LoVo (cell line): ENCODE measurements at regions not wholly inside any gene's neighbourhood (a gene's known extent, or its start where the extent isn't known, plus 50 kb on each side); places are given as distances from the start of the nearest gene placed in this dataset.

Source experiments
- DNase-seq: peaks from one replicate; pipeline ENCODE4 v3.0.0-alpha.2; 2016; ENCODE audit warnings: low spot score

DNA sequence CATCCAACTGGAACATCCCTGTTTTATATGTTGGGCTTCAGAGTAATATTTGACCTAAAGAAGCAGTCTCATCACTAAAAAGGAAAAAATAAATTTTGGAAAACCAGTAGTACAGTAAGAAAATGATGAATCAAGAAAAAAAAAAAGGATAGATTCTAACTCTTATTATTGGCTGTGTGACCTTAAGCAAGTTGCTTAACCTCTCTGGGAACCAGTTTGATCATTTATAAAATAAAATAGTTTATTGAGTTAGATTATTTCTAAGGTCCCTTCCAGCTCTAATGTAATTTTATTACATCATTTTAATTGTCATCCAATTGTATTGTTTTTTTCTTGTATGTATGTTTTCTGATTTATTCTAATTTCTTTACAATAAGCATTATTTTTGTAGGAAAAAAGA lies 127.0 kb downstream of the PRELID2 start:
- no peak for DNase-seq

DNA sequence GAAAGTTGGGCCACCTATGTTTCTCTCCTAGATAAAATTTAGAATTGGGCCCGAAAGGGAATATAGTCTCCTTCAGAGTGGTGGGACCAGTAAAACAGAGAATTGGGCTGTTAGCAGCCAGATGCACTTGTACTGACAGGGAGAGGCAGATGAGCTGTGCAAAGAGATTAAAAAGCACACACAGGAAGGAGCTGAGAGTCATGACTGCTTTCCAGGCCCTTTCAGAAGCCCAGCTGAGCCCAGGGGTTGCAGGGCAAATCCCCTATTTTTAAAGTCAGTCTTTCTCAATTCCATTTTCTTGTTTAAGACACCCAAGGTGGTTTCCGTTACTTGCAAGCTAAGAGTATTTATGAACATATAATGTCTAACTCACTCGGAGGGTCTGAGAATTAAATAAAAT lies 130.4 kb downstream of the PRELID2 start:
- no peak for DNase-seq

DNA sequence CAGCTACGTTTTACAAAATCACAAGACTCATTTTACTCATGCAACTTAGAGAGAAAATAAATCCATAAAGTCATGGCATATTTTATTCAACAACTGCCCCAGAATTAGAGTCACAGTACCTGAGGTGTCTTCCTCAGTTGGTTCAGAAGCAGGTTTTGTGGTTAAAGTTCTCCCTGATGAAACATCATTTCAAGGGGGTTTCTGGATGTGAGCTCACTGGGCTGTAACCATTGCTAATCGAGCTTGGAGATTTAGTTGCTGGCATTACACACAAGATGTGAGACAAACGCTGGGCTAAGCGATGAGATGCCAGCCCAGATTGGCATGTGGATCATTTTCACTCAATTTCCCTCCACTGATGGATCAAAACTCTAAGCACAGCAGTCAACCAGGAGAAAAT lies 131.3 kb downstream of the PRELID2 start:
- no peak for DNase-seq

DNA sequence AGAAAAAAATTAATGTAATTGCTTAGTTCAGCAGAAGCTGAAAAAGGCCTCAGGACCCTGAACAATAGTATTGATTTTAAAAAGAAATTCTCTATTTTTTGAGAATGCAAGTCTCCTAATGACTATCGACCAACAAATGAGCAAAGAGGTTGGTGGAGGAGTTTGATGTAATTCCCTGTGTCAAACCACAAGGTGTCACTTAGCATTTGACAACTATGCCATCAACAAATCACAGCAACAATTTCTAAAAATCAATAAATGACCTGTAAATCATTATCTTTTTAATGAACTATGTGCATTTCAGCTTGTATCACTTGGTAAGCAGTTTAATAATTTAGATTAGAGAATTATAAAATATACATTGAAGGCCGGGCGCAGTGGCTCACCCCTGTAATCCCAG lies 133.7 kb downstream of the PRELID2 start:
- DNase-seq: no peak

DNA sequence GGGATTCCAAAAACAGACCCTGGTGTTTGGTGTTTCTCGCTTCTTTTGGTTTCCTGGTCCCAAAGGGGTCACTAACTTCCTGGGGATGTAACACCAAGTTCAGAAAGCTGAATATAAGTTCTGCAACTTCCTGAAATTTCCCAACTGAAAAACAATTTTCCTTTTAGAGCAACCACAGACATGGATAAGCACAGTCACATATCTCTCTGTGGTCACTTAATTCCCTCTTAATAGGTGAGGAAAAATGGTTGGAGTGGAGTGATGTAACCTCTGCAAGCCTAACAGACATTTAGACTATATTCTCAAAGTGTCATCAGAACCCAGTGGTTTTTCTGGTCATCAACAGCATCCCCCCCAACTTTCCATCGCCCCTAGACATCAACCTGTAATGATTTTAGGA lies 135.3 kb downstream of the PRELID2 start:
- no peak for DNase-seq

DNA sequence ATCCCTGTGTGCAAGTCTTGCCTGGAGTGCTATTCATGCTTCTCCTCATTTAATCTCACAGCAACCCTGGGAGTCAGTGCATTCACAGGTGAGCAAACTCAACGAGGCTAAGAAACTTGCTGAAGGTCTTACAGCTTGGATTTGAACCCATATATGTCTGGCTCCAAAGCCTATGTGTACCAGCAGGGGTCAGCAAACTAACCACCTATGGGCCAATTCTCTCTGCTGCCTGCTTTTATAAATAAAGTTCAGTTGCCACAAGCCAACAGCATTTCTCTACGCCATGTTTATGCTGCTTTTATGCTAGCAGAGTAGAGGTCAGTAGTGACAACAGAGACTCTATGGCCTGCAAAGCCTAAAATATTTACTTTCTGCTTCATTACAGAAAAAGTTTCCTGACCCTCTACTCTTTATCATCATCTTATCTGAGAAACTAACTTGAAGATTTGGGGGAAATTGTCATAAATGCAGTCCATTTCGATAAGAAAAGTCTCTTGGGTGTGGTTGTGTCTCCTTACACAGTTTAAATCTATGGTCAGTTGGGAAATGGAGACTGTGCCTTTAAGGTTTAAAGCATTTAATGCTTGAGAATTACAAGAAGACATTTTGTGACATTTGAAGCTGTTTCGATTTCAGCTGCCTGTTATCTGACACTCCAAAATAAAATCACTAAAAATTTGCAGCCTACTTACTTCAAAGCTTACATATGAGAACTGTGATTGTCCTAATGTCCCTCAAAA lies 137.7 kb downstream of the PRELID2 start:
- peak; percentile 46 for DNase-seq

DNA sequence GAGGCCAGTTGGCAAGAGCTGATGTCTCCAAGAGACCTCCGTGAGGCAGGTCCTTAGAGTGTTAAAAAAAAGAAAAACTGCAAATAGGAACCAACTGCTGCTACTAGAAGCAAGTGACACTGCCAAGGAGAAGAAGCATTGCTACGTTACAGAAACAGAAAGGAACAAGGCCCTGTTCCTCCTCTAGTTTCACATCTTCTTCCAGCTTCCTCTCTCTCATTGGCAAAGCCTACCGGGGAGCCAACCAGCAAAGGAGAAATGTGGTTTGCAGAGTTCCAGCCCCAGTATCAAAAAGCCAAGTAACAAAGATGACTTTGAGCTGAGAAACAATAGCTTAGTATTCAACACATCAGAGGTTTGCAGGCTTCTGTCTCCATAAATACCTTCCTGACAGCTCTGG lies 145.9 kb downstream of the PRELID2 start:
- DNase-seq: no peak

DNA sequence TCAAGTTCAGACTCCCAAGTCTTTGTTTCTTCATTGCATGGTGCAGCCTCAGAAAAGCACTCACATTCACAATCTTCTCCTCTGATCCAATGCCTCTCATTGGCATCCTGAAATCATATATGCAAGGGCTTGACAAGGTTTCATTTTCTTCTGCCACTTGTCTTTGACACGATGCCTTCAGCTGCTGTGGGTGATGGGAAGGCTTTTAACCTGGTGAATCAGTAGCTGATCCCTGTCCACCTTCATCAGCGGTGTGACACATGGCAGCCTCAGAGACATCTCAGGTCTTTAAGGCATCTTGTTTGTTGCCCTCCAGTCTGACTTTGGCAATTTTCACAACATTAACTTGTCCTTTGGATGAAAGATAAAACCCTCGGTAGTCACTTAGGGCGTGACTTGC lies 147.2 kb downstream of the PRELID2 start:
- no peak for DNase-seq

DNA sequence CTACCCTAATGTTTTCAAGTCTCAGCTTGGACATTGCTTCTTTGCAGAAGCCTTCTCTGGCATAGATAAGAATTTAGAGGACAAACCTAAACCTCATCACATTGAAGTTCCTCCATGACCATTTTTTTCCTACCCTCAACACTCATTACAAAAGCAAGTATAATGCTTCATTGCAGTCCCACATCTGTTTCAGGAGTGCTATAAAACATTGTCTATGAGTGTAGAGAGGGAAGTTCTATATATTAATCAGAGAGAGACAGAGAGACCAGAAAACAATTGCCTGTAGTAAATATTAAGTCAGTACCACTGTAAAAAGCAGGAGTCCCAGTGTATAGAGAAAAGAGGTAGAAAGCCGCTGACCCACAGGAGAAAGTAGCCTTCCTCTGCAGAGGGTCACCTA lies 149.7 kb downstream of the PRELID2 start:
- no peak for DNase-seq

DNA sequence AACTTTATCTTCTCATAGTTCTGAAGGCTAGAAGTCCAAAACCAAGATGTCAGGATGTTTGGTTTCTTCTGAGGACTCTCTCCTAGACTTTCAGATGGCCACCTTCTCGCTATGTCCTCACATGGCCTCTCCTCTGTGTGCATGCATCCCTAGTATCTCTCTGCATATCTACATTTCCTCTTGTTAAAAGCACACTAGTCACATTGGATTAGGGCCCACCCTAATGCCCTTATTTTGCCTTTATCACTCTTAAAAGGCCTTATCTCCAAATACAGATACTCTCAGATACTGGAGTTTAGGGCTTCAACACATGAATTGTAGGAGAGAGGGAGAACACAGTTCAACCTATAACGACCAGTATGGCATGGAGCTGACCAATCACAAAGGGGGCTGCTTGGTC lies 151.7 kb downstream of the PRELID2 start:
- DNase-seq: no peak

DNA sequence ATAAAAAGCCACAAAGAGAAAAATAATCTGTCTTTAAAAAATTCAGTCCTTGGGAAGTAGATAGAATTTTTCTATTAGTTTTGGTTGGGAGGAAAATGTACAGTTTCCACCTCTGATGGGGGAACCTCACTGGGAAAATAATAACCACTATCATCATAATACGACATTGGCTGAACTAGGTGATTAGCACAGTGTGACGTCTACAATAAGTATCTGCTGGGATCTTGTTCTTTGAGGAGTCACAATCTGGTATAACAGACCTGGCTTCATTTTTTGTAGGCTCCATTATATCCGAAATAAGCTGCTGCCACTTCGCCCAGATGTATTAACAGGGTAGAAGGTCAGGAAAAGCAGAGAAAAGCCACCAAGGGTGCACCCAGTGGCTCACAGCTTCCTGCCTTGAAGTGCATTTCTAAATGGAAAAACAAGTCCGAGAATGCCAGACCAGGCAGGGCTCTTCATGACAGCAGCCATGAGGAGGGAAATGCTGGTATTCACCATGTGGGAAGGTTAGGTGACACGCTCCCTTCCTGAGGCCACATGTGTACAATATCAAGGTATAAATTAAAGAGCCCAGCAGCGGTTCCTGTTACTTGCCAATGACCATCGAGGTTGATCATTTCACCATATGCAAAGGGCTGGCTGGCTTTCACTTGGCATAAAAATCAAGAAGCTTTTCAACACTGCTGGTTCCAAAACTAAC lies 152.8 kb downstream of the PRELID2 start:
- DNase-seq: no peak

DNA sequence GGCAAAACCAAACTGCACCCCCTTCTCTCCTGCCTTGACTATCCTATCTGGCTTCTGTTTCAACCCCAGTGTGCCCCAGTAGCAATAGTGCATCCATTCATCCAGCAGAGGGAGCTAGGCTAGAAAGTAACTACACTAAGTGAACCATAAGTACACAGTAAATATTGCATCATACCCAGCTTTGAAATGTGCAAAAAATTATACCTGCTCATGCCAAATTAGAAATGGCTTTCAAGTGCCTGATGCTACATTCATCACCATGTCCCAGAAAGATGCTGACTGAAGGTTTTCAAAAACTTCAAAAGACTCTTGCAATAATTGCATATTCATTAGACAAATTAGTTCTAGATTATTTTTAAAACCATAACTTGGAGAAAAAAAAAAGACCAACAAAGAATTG lies 153.5 kb downstream of the PRELID2 start:
- peak; percentile 82 for DNase-seq

DNA sequence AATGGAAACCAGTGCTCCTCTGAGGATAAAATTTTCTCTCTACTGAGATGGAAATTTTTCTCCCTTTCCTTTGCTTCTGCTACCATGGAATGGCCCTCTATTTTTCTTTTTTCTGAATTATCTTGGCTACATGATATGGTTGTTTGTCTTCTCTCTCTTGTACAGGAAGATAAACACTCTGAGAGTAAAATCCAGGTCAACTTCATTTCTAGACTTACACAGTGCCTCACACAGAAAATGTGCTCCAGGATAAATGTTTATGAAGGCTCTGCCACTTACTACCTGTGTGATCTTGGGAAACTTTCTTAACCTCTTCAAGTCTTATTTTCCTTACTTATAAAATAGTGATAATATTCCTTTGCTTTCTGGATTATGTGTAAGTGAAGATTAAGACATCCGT lies 153.9 kb downstream of the PRELID2 start:
- DNase-seq: no peak

DNA sequence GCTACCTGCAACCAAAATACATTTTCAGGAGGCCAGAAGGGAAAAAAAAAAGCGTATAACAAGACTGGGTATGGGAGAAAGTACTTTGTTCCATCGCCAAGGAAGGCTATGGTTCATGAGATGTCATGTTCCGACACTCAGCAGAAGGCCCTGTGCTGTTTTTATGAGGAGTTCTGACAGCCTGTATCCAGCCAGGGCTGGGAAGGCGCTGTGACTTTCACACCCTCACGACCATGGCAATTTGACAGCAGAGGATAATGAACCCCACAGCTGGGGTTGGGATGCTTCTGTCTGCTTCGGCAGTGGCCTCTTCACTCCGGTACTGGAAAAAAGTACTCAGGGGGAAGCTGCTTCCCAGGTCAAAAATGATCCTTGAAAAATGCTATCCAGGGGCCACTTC lies 154.4 kb downstream of the PRELID2 start:
- DNase-seq: no peak

DNA sequence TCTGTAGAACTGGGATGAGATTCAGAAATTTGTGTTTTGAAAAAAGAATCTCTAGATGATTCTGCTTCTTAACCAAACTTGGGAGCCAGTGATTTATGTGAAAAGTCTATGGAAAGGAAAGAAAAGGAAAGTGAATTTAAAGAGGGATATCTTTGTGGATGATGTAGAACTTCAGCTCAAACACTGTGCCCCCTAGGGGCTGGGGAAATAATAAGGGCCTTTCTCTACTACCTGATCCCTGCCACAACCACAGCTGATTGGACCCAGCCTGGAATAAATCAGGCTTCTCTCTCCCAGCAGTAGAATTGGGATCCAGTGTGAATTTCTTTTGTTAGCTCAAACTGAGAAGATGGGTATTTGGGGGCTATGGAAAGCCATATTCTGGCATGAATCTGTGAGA lies 155.0 kb downstream of the PRELID2 start:
- no peak for DNase-seq

DNA sequence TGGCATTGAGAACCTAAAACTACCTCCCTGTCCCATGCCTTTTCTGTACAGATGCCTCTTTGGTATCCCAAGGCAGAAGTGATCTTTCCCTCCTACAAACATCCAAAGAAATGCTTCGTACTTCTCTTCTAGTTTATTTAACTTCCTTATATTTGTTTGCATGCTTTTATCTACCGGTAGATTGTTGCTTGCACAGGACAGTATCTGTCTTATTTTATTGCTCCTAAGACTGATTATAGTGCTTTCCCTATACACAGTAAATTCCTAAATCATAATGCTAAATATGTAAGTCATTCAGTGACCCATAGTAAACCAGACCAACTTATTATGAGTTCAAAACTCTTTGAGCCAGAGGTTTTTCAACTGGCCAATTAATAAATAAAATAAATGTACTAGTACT lies 156.9 kb downstream of the PRELID2 start:
- no peak for DNase-seq

DNA sequence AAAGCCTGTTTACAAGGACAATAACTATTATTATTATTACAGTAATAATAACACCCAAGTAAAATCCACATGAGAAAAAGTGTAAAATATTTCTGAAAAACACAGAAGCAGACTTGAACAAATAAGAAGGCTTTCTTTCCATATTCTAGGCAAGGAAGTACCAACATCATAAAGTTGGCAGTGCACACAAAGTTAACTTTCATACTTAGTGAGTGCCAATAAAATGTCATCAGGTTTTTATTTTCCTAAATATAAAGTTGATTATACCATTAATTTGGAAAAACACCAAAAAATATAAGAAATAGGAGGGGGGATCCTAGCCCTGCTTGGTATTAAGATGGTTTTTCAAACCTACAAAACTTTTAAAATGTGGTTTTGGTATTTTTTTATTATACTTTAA lies 161.4 kb downstream of the PRELID2 start:
- no peak for DNase-seq

DNA sequence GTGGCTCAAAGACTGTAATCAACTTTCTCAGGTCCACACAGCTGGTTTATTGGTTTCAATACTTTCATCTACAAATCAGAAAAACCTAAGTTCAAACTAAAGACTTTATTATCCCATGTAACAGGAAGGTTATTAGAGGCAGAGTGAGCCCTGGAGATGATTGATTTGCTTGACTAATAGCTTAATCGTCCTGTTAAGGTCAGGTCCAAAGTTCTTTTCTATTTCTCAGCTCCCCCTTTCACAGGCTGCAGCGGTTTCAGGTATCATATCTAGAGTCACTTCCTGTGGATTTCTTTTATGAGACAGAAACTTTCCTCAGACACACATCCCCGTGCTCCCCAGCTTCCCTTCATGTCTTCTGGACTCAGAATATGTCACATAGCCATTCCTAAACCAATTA lies 166.4 kb downstream of the PRELID2 start:
- DNase-seq: no peak

DNA sequence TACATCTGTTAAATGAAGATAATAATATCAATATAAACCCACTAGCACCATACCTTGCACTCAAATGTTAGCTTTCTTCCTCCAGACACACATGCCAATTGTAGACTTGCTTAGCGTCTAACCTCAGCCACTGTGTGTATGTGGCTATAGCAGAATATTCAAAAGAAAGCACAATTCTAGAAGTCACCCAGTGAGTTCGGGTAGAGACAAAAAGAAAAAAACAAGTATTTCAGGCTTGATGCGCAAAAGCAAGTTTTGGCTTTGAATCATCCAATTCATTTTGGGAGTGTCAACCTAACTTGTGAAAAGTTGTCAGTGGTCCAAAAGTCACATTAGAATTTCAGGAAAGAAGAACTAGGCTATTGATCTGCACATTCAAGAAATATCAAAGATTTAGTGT lies 167.4 kb downstream of the PRELID2 start:
- DNase-seq: no peak

DNA sequence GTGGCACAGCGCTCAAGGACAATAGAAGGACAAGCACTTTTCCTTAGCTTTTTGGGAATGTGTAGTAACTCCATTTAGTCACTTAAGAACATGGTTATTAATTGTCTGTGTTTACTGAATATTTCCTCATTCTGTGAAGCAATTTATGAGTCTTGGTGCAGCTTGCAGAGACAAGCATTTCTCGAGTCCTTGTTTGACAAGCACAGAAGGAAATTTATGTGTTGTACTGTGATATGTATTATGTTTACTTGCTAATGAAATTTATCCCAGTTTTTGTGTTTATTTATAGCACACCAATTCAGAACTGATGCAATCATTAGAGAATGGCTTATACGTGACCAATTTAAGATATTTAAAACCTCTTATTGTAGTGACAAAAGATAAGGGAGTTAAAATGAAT lies 168.6 kb downstream of the PRELID2 start:
- no peak for DNase-seq

DNA sequence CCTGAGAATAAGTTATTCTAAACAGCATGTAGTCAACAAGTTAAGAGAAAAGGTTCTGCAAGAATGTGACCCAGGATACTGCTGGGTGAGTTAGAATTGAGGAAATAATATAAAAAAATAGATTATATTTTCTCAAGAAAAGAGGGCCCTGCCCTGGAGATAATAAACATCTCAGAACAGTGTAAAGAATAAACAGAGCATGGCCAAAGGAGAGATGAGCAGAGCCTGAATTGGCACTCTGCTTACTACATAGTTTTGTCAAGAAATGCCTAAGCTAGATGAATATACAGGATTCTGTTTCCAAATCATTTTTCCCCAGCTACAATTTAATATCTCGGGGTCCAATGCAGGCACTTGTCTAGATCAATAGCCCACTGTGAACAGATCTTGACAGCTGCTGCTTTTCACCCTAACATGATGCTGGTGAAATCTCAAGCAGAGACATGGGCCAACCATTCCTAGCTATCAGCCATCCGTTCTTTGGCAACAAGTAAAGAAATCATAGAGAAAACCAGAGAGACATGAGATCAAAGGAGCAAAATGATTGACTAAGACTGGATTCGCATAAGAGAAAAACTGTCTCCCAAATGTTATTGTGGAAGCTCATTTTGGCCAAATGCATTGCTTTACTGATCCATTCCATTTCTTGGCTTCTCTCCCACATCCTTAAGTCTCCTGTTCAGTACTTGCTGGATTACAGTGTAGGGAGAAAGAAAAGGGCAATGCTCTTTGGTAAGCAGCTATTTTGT lies 173.2 kb downstream of the PRELID2 start:
- DNase-seq: no peak

DNA sequence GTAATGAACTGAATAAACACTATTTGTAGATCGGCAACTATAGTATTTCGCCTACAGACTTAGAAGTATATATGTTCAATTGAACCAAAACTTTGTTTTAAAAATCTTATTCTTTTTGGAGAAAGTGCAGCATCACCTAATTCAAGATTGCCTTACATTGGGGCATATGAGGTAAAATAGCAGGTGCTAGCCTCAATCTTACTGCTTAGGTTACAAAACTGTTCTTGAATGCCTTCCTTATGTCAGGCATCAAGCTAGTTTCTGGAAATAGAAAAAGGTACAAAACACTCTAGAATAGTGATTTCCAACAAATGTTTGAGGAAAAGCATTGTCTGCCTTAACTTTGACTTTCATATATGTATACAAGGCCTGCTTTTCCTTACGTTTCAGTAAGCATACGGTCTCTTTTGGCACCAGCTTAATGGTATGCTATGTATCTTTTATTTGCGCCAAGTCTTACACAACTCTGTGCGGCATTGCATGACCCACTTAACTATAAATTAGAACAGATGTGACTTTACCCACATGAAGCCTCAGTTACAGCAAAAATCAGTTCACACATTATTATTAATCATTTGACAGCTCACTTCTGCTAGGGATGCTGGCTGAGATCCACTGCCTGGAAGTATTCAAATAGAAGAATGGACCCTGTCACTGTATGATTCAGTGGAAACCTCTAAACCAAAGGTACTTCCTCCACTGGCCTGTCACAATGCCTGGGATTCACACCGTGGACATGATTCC lies 174.1 kb downstream of the PRELID2 start:
- DNase-seq: no peak

DNA sequence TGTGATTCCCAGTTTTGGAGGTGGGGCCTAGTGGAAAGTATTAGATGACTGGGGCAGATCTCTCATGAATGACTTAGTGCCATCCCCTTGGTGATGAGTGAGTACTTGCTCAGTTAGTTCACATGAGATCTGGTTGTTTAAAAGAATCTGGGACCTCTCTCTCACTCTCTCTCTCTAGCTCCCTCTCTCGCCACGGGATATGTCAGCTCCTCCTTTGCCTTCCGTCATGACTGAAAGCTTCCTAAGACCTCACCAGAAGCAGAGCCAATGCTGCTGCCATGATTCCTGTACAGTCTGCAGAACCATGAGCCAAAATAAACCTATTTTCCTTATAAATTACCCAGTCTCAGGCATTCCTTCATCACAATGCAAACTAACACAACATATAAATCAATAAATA lies 176.7 kb downstream of the PRELID2 start:
- DNase-seq: no peak
